K562 (cell line): ENCODE measurements at regions not wholly inside any gene's neighbourhood (a gene's known extent, or its start where the extent isn't known, plus 50 kb on each side); places are given as distances from the start of the nearest gene placed in this dataset.

Source experiments
- ATAC-seq: fragments of 200-7000 bp; cut with Tn5 transposase; 3 replicates; pipeline ENCODE4 v1.9.1; 2020; ENCODE audit warnings: moderate library complexity
- BruUV-seq: library from RNA; stranded (reverse); fragments of 400-500 nt; replicated peaks from 2 replicates; lab custom pipeline; 2021; lab: Mats Ljungman, UMichigan
- CTCF ChIA-PET: fragments of 300-600 bp; formaldehyde crosslinking; extraction: SDS; loops from one replicate; lab custom pipeline; 2021; ENCODE audit warnings: low intra/inter-chr PET ratio; lab: Yijun Ruan, JAX
- POLR2A ChIA-PET: fragments of 300-600, 350-650 bp; sonication (Branson Sonifier 250); formaldehyde crosslinking; extraction: SDS; loops from one replicate; lab custom pipeline; 2021; ENCODE audit warnings: antibody characterized with exemption, inconsistent platforms; lab: Yijun Ruan, JAX
- DNase-seq, 4 experiments: peaks; one replicate each; pipeline versions ENCODE4 v3.0.0 to v3.0.0-alpha.2; 2011 to 2018; ENCODE audit warnings: low spot score in 3 of 4, mixed read lengths in 3 of 4; ENCODE audit errors: extremely low read depth in 1 of 4
- FAIRE-seq: peaks from 2 replicates; lab custom pipeline; 2011; peaks lifted over from hg19 to GRCh38; lab: Jason Lieb, UNC
- H2AFZ ChIP-seq: 2 replicates; pipeline ENCODE4 v1.6.0; 2011; ENCODE audit warnings: low read depth, low read length, control low read depth, inconsistent platforms
- H3K27ac ChIP-seq: fragments of 200-600 bp; 3 replicates; pipeline ENCODE4 v1.8.0; 2011; ENCODE audit warnings: low read depth, mild to moderate bottlenecking, control low read depth, inconsistent platforms, low read length, moderate library complexity, mixed read lengths; ENCODE audit errors: extremely low read depth
- H3K27me3 ChIP-seq, 2 experiments: fragments of 300-600 bp in 1 of 2; 2 replicates in 1 of 2; 3 replicates in 1 of 2; pipeline versions ENCODE4 v1.6.0 to v1.8.0; 2011; ENCODE audit warnings: inconsistent platforms in 2 of 2, low read length in 2 of 2, mild to moderate bottlenecking in 1 of 2, mixed read lengths in 1 of 2, moderate library complexity in 1 of 2; ENCODE audit not compliant: control insufficient read depth in 2 of 2, insufficient read depth in 2 of 2
- H3K36me3 ChIP-seq: fragments of 300-600 bp; 3 replicates; pipeline ENCODE4 v1.8.0; 2011; ENCODE audit warnings: mild to moderate bottlenecking, low read length, inconsistent platforms; ENCODE audit not compliant: control insufficient read depth, insufficient read depth
- H3K4me1 ChIP-seq, 2 experiments: fragments of 200-600 bp in 1 of 2; replicated peaks in 1 of 2; 2 replicates in 1 of 2; 3 replicates in 1 of 2; pipeline versions ENCODE4 v1.5.1 to v1.8.0; 2011; ENCODE audit warnings: inconsistent platforms in 2 of 2, low read length in 2 of 2, mild to moderate bottlenecking in 1 of 2, mixed read lengths in 1 of 2, moderate library complexity in 1 of 2; ENCODE audit not compliant: control insufficient read depth in 2 of 2, insufficient read depth in 2 of 2
- H3K4me2 ChIP-seq: 2 replicates; pipeline ENCODE4 v1.6.1; 2011; ENCODE audit warnings: low read length, control low read depth, inconsistent platforms, mixed read lengths; ENCODE audit not compliant: insufficient read depth
- H3K4me3 ChIP-seq: fragments of 200-600 bp; sonication (generic), shearing (Covaris generic); 2 replicates; pipeline ENCODE4 v1.5.1; 2016; ENCODE audit warnings: control low read depth, inconsistent platforms
- H3K79me2 ChIP-seq: fragments of 200-600 bp; 3 replicates; pipeline ENCODE4 v1.8.0; 2011; ENCODE audit warnings: low read length, inconsistent platforms; ENCODE audit not compliant: control insufficient read depth, insufficient read depth
- H3K9ac ChIP-seq, 2 experiments: 2 replicates each; pipeline versions ENCODE4 v1.6.0 to v1.6.1; 2011; ENCODE audit warnings: low read depth in 2 of 2, low read length in 2 of 2, control low read depth in 1 of 2, inconsistent platforms in 1 of 2, mild to moderate bottlenecking in 1 of 2, mixed read lengths in 1 of 2; ENCODE audit not compliant: insufficient read depth in 1 of 2
- H3K9me1 ChIP-seq: one replicate; pipeline ENCODE4 v1.6.0; 2011; ENCODE audit warnings: inconsistent platforms, mild to moderate bottlenecking, low read length, moderate library complexity; ENCODE audit not compliant: control insufficient read depth, insufficient read depth
- H3K9me3 ChIP-seq: replicated peaks from 2 replicates; pipeline ENCODE4 v1.5.1; 2011; ENCODE audit warnings: low read depth, low read length, inconsistent platforms; ENCODE audit not compliant: control insufficient read depth, insufficient read depth
- H4K20me1 ChIP-seq: replicated peaks from 2 replicates; pipeline ENCODE4 v1.6.1; 2011; ENCODE audit warnings: low read length, inconsistent platforms, mixed read lengths; ENCODE audit not compliant: control insufficient read depth, insufficient read depth
- BDP1 ChIP-seq: IDR thresholded peaks from 3 replicates; pipeline ENCODE4 v1.6.1; 2011; ENCODE audit not compliant: insufficient read length, insufficient read depth
- CHD4 ChIP-seq: fragments of 200-600 bp; sonication (generic); IDR thresholded peaks from 3 replicates; pipeline ENCODE4 v1.6.1; 2012; ENCODE audit warnings: low read depth, mild to moderate bottlenecking, mixed read lengths, low read length, inconsistent platforms; ENCODE audit not compliant: insufficient read depth, insufficient replicate concordance, poor library complexity, severe bottlenecking
- CTCF ChIP-seq, 3 experiments: IDR thresholded peaks in 2 of 3; conservative IDR thresholded peaks in 1 of 3; 2 replicates each; pipeline ENCODE4 v1.5.1; 2011 to 2012; ENCODE audit warnings: low read length in 3 of 3, mild to moderate bottlenecking in 3 of 3, control low read depth in 2 of 3, improper control_type of control experiment in 1 of 3, inconsistent platforms in 1 of 3, low read depth in 1 of 3, mixed read lengths in 1 of 3, moderate library complexity in 1 of 3; ENCODE audit not compliant: insufficient read depth in 2 of 3
- FOXJ3 ChIP-seq: sonication (generic); formaldehyde crosslinking; IDR thresholded peaks from 2 replicates; pipeline ENCODE4 v1.4.0; 2020; ENCODE audit warnings: mild to moderate bottlenecking, missing genetic modification reagents
- HDAC1 ChIP-seq, 2 experiments: fragments of 450-650 bp; IDR thresholded peaks; 2 replicates each; pipeline ENCODE4 v1.6.1; 2016 to 2017; ENCODE audit warnings: inconsistent platforms in 1 of 2, mild to moderate bottlenecking in 1 of 2, moderate library complexity in 1 of 2
- KLF1 ChIP-seq: fragments of 450-650 bp; IDR thresholded peaks from 2 replicates; pipeline ENCODE4 v1.6.1; 2016; ENCODE audit warnings: missing genetic modification characterization, missing compliant biosample characterization
- LARP7 ChIP-seq: fragments of 450-650 bp; IDR thresholded peaks from 2 replicates; pipeline ENCODE4 v1.6.1; 2016
- MAFG ChIP-seq: fragments of 450-650 bp; conservative IDR thresholded peaks from 2 replicates; pipeline ENCODE4 v1.6.1; 2016; ENCODE audit warnings: missing genetic modification characterization, missing compliant biosample characterization
- MYNN ChIP-seq, 2 experiments: sonication (generic); formaldehyde crosslinking in 1 of 2; IDR thresholded peaks; 2 replicates each; pipeline versions ENCODE4 v1.5.0 to v1.6.1; 2016 to 2020; ENCODE audit warnings: antibody characterized with exemption in 1 of 2, missing genetic modification reagents in 1 of 2
- NR4A1 ChIP-seq, 2 experiments: fragments of 250-450 bp in 1 of 2; fragments of 450-650 bp in 1 of 2; sonication (Bioruptor Pico) in 1 of 2; IDR thresholded peaks; 2 replicates each; pipeline versions ENCODE4 v1.4.0 to v1.6.1; 2016 to 2020; ENCODE audit warnings: mild to moderate bottlenecking in 2 of 2, missing compliant biosample characterization in 1 of 2, missing genetic modification characterization in 1 of 2, moderate library complexity in 1 of 2
- SRSF7 ChIP-seq: fragments of 200-400 bp; formaldehyde crosslinking; optimal IDR thresholded peaks from 2 replicates; pipeline ENCODE3; 2017; ENCODE audit warnings: mild to moderate bottlenecking, low read depth, low read length
- WHSC1 ChIP-seq: IDR thresholded peaks from one replicate; pipeline ENCODE4 v1.6.1; 2012; ENCODE audit warnings: low read length, control low read depth, inconsistent platforms
- YY1 ChIP-seq, 3 experiments: IDR thresholded peaks; 2 replicates each; pipeline ENCODE4 v1.6.1; 2011; ENCODE audit warnings: low read length in 2 of 3, mild to moderate bottlenecking in 2 of 3, moderate library complexity in 2 of 3, borderline replicate concordance in 1 of 3, control low read depth in 1 of 3, low read depth in 1 of 3; ENCODE audit not compliant: insufficient read depth in 3 of 3, insufficient replicate concordance in 2 of 3, control insufficient read depth in 1 of 3, insufficient read length in 1 of 3; ENCODE audit errors: extremely low read depth in 1 of 3
- ZFP36 ChIP-seq: fragments of 150-350 bp; IDR thresholded peaks from 2 replicates; pipeline ENCODE4 v1.6.1; 2018; ENCODE audit warnings: low read length, low read depth; ENCODE audit not compliant: partially characterized antibody
- ZNF436 ChIP-seq: fragments of 250-450, 450-650 bp; sonication (Bioruptor Pico); formaldehyde crosslinking; IDR thresholded peaks from 2 replicates; pipeline ENCODE4 v1.7.0; 2020; ENCODE audit warnings: mild to moderate bottlenecking
- WGBS: fragments of 100-300 bp; shearing (Covaris generic); methylation state at CpG from one replicate; pipeline ENCODE4 v1.1.6; 2016; ENCODE audit warnings: low coverage, mixed read lengths; ENCODE audit not compliant: insufficient coverage; ENCODE audit errors: missing lambda C conversion rate; 5-methylcytosine and 5-hydroxymethylcytosine counted together
- in situ Hi-C: fragments of 300-500 bp; cut with MboI; formaldehyde crosslinking; loops from 4 replicates; pipeline ENCODE4 v1.15.0; 2018; ENCODE audit warnings: inconsistent platforms, mixed read lengths
- intact Hi-C: fragments of 100-400 bp; cut with micrococcal nuclease; formaldehyde crosslinking; loops from 2 replicates; pipeline ENCODE4 v1.14.2; 2022
- TF ChIP-seq, protein P1 (sequence below): IDR thresholded peaks from 2 replicates; pipeline ENCODE4 v1.6.1; 2014; ENCODE audit warnings: antibody characterized with exemption

DNA sequence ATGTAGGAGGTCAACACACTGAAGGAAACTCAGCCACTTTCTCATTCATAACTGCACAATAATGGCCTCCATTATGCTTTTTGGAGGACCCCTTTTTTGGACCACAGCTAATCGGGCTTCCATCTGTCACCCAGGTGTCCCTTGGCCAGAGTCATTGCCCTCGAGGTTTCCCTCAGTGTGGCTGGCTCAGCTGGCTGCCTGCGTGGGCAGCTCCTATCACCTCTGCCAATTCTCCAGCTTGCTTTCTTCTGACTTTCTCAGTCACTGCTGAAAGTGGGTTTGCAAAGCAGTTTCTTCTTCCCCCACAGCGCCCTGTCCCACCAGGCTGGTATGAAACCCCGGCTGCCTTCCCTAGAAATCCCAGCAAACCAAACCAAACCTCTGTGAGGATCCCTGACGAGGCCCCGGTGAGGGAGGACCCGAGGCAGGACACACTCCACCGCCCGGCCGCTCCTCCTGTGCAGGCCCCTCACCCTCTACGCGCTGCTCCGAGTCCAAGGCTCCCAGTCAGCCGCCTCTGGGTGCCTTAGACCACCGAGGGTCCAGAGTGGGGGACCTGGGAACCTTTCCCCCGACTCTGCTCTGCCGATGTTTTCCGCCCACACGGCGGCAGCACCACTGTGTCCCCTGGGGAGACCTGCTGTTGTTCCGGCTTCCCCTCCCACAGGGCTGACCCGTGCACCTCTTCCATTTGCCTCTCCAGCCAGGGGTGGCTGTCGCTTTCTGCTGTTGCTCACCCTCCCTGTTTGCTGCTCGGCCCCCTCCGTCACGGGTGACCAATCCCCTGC, 109.5 kb downstream of the TENT4A start (continued):
- no peak for TF ChIP-seq WHSC1
- no peak for TF ChIP-seq ZNF436 (CRISPR knock-in tag)
- TF ChIP-seq, protein P1, sequence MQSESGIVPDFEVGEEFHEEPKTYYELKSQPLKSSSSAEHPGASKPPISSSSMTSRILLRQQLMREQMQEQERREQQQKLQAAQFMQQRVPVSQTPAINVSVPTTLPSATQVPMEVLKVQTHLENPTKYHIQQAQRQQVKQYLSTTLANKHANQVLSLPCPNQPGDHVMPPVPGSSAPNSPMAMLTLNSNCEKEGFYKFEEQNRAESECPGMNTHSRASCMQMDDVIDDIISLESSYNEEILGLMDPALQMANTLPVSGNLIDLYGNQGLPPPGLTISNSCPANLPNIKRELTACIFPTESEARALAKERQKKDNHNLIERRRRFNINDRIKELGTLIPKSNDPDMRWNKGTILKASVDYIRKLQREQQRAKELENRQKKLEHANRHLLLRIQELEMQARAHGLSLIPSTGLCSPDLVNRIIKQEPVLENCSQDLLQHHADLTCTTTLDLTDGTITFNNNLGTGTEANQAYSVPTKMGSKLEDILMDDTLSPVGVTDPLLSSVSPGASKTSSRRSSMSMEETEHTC: no peak
- no peak for TF ChIP-seq LARP7

DNA sequence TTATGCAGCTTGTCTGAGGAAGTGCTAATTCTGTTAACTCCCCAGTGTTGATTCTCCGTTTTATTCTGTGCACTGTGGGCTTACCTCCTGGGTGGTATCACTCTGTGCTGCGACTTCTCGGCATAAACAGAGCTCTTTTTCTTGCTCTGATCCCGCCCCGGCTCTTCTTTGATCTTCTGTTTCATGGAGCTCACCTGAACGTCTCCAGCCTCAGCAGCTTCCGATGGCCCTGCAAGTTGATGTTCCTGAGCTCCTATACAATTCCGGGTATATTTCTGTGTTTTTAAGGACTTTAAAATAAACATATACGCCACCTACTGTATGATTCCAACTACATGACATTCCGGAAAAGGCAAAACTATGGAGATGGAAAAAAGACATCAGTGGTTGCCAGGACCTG, 110.8 kb downstream of the TENT4A start:
- DNase-seq (no peak), ATAC-seq (no peak), FAIRE-seq (no peak)
- CTCF ChIA-PET: interaction anchor here (0.6 kb wide), 1 partner anchor 931 kb away, joined by 3 read pairs; no protein-coding TSS in a partner anchor
- POLR2A ChIA-PET: no interaction called here
- H3K9me1 ChIP-seq: no peaks in the 10 kb centered on the region
- no TSS peak for BruUV-seq
- H3K79me2 ChIP-seq: no peaks in the 10 kb centered on the region
- H3K4me3 ChIP-seq: no peak overlapping the region
- H3K9me3 ChIP-seq: no peaks in the 10 kb centered on the region; the same call in 1 of the 2 replicates
- H4K20me1 ChIP-seq: no peaks in the 10 kb centered on the region; the same call in 1 of the 2 replicates
- H3K9ac ChIP-seq: no peak overlapping the region
- H3K27ac ChIP-seq: no peak overlapping the region
- H3K27me3 ChIP-seq: peaks cover 0 to 6% of the 10 kb centered on the region in 2 experiments; a peak in 2 of 5 replicates
- in situ Hi-C loops (loop anchor here (10.0 kb wide), 1 partner anchor 931 kb away; no protein-coding TSS in a partner anchor), intact Hi-C loops (loop anchor here (5.0 kb wide), 2 partner anchors 57 to 568 kb away; no protein-coding TSS in a partner anchor)
- H3K4me1 ChIP-seq: peaks cover 0 to 4% of the 10 kb centered on the region in 2 experiments; a peak in 1 of 5 replicates
- H3K36me3 ChIP-seq: no peaks in the 10 kb centered on the region
- 1% methylated on average over 10 of the region's 10 CpGs for WGBS
- no peak overlapping the region for H3K4me2 ChIP-seq
- H2AFZ ChIP-seq: no peak overlapping the region
- TF ChIP-seq BDP1 (no peak), FOXJ3 (CRISPR knock-in tag) (no peak), MAFG (tag) (no peak), MYNN (IDR thresholded peaks at IDR 0.05) (no peak), MYNN (CRISPR knock-in tag; IDR thresholded peaks at IDR 0.05) (no peak), KLF1 (tag) (no peak), CHD4 (no peak), HDAC1 (IDR thresholded peaks at IDR 0.05) (no peak), YY1 (IDR thresholded peaks at IDR 0.05; ENCODE audit: borderline replicate concordance in 1 of 3, control insufficient read depth in 1 of 3, extremely low read depth in 1 of 3, insufficient read depth in 3 of 3, insufficient read length in 1 of 3, insufficient replicate concordance in 2 of 3, low read depth in 1 of 3, low read length in 2 of 3) (no peak), NR4A1 (CRISPR knock-in tag; IDR thresholded peaks at IDR 0.05) (no peak), NR4A1 (tag; IDR thresholded peaks at IDR 0.05) (no peak), ZFP36 (no peak), SRSF7 (no peak), CTCF (IDR thresholded peaks at IDR 0.05 in 2 of 3, conservative IDR thresholded peaks at IDR 0.05 in 1 of 3; ENCODE audit: insufficient read depth in 2 of 3, low read depth in 1 of 3, low read length in 3 of 3) (no peak)
